VCaP (cell line): ENCODE measurements at regions not wholly inside any gene's neighbourhood (a gene's known extent, or its start where the extent isn't known, plus 50 kb on each side); places are given as distances from the start of the nearest gene placed in this dataset.

ENCODE experiments used
- H3K27ac ChIP-seq: fragments of 450-650 bp; 2 replicates; pipeline ENCODE4 v1.5.1; 2017
- CTCF ChIP-seq: fragments of 450-650 bp; conservative IDR thresholded peaks from 2 replicates; pipeline ENCODE4 v1.5.1; 2017; ENCODE audit warnings: mild to moderate bottlenecking, moderate library complexity

- TF ChIP-seq CTCF: no peak
- H3K27ac ChIP-seq: no peak overlapping the region
Observed at GRCh38 chr13:97873398-97873797, 80.1 kb upstream of the IPO5 start.

- H3K27ac ChIP-seq: peak overlapping the region; percentile 70
- TF ChIP-seq CTCF: no peak
Observed at GRCh38 chr13:97875218-97875617, 78.3 kb upstream of the IPO5 start.

GRCh38 chr13:97875911-97876310 lies 77.6 kb upstream of the IPO5 start:
- no peak for TF ChIP-seq CTCF
- peak overlapping the region; percentile 70 for H3K27ac ChIP-seq

- TF ChIP-seq CTCF: no peak
- no peak overlapping the region for H3K27ac ChIP-seq
Observed at GRCh38 chr13:97878431-97879375, 74.8 kb upstream of the IPO5 start.

- no peak for TF ChIP-seq CTCF
- no peak overlapping the region for H3K27ac ChIP-seq
Observed at GRCh38 chr13:97879646-97880310, 73.7 kb upstream of the IPO5 start.

GRCh38 chr13:97880311-97880675 lies 73.2 kb upstream of the IPO5 start:
- no peak for TF ChIP-seq CTCF
- H3K27ac ChIP-seq: no peak overlapping the region

- TF ChIP-seq CTCF: no peak
- no peak overlapping the region for H3K27ac ChIP-seq
Observed at GRCh38 chr13:97881556-97881955, 71.9 kb upstream of the IPO5 start.
